Fibroblast of skin of right quadriceps (primary cell): ENCODE measurements at regions not wholly inside any gene's neighbourhood (a gene's known extent, or its start where the extent isn't known, plus 50 kb on each side); places are given as distances from the start of the nearest gene placed in this dataset.
A peak's percentile ranks its signal among the peaks of the same experiment; 100 is the strongest.

Experiments
- DNase-seq: peaks from one replicate; pipeline ENCODE4 v3.0.0-alpha.2; 2013

DNA sequence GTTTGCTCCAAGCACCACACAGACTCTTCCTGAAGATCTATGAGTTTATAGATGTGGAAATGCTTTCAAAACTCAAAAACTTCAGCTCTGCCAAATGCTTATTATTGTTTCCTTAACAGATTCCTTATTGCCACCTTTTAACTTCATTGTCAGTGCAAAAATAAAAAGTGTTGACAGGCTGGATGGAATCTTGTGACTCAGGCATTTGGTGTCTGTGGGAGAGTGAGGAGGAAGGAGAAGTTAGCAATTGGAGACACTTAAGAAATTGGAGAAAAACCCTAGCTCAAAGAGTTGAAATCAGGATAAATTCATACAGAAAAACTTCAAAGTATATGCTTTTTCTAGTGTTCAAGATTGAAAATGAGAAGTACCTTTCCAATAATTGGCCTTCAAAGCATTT is 140.6 kb upstream of the PUM3 start:
- DNase-seq = peak; percentile 71

DNA sequence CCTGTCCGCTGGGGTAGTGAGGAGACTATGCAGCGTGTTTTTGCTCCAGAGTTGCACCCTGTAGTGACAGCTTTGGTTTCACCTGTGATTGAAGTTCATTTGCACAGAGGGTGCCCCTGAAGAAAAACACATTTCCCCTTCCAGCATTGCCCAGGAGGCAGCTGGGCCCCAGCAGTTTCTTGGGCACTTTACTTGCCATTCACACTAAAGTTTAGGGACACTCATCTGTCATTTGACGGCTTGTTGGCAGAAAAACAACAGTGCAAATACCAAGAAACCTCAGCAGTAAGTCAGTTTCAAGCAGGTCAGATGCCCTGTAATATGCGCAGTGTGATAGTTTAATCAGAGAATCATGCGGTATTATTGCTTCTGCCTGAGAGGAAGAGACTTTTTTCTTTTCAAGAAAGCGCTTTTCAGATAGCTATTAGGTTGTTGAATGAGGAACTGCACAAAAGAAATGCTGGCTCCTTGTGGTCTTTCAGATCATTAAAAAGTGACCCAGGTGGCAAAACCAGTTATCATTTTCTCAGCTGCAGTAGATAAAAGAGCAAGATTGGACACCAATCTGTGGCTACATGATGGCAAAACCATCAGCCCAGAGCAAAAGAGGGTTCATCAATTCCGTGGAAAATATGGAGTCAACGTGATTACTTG is 136.2 kb upstream of the PUM3 start:
- no peak for DNase-seq

DNA sequence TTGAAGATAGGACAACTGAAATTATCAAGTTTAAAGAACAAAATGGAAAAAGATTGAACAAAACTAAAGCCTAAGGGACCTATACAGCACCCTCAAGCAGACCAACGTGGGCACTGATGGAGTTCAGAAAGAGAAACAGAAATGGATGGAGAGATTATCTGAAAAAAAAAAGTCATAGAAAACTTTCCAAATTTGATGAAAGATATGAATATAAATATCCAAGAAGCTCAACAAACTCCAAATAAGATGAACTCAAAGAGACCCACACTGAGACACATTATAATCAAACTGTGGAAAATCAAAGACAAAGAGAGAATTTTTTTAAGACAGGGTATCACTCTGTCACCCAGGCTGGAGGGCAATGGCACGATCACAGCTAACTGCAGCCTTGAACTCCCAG is 128.6 kb upstream of the PUM3 start:
- DNase-seq = no peak

DNA sequence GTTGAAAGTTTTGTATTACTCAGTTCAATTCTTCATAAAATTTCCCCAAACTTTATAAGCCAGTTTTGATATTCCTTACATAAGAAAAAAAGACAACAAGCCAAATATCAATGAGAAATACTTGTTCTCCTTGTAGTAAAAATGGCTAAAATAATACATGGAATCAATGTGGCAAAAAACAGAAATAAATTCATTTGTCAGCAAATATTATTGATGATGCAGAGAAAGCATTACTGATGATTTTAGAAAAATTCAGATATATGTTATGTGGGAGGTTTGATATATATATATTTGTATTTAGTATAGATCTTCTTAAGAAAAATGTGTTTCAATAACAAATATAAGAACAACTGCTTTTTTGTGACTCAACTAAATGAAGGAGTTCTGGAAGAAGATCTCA is 127.0 kb upstream of the PUM3 start:
- DNase-seq = no peak

DNA sequence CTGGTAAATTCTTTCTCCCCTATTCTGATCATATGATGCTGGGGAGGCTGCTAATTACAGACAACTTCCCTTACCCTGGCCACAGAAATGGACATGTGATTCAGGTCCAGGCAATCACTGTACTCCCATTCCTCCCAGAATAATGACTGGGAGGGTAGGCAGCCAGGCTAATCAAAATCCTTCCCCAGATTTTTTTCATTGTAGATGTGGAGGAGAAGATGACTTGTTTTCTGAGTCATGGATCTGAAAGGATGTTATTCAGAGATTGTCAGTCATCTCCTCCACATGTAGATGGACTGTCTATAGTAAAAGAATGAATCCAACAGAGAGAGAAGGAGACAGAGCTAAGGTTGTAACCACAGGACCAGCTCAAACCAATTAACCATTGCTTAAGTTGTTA is 123.9 kb upstream of the PUM3 start:
- peak; percentile 81 for DNase-seq

DNA sequence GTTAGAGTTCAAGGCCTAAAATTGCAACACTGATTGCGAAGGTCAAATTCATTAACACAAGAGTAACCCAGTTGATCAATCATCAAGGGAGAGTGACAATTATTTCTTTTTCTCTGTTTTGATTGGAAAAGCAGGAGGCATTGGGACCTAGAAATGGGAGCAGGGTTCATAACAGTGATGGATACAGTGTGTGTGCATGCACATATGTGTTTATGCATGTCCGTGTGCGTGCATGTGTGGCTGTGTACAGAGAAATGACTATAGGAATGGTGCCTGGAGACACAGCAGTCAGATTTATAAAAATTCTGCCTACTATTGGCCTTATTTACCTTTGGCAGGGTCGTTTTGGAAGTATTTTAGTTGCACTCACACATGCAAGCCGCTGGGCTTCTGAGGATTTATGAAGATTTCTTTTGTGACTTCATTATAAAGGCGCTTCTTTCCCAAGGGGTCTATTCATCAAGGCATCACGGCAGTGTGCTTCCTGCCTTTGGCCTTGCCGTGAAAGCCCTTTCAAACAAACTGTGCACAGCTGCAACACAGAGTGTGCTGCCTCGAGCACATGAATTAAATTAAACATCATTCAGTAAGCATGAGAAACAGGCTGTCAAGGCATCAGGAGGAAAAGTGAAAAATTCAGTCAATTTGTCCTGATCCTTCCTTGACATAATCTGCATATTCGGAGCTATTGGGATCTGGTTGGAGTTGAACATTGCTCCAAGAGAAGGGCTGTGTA is 122.8 kb upstream of the PUM3 start:
- DNase-seq = peak; percentile 60

DNA sequence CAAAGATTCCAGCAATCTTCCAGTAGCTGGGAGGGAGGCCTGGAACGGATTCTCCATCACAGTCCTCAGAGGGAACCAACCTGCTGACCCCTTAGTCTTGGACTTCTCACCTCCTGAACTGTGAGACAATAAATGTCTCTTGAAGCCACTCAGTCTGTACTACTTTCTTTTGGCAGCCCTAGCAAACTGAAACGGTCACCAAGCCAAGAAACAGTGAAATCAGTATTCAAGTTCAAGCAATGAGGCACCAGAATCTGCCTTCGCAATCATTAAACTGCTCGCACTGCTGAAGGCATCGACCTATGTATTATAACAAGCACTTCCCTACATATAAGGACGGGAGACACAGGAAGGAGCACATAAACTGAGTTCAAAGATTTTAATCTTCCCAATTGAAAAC is 120.6 kb upstream of the PUM3 start:
- DNase-seq = no peak

DNA sequence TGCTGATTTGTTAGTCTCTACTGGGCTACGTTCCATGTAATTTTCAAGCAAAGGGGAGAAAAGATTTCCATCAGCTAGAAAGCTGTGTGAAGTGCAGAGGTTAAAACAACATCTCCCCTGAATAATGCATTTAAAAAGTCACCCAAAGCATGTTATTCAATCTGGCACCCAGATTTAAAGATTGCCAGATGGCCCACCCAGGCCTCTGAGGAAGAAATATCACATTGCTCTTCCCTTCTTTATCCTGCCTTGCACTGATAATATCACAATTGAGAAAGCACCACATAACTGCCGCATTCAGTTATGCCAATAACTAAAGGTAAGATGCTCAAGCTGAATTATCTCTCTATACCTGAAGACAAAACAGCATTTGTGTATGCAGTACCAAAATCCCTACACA is 119.4 kb upstream of the PUM3 start:
- peak; percentile 13 for DNase-seq

DNA sequence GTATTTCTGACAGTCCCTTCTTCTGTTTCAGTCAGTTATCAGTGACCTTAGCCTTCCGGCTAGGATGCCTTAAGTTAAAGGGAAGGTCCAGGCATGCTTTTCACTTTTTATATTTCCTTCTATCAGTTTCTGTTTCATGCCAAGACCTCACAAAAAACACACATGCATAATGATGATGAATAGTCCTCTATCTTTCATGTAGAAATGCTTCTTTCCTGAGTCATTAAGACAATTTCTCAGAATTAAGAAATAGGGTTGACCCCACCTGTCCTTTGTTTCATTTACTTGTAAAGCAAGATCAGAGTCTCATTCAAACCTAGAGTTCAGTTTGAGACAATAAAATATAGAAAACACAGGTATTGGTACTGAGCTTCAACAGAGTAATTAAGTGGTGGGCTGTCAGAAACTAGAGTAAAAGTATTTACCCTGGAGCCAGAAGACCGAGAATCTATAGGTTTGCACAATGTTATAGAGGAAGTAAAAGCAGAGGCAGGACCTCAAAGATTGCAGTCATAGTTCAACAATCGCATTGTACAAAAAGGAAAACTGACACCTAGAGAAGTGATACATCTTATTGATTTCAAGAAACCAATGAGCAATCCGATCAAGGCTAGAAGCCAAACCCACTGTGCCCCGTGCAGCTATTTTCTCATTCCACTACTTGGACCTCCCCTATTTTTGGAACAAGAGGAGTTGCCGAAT is 118.7 kb upstream of the PUM3 start:
- peak; percentile 15 for DNase-seq

DNA sequence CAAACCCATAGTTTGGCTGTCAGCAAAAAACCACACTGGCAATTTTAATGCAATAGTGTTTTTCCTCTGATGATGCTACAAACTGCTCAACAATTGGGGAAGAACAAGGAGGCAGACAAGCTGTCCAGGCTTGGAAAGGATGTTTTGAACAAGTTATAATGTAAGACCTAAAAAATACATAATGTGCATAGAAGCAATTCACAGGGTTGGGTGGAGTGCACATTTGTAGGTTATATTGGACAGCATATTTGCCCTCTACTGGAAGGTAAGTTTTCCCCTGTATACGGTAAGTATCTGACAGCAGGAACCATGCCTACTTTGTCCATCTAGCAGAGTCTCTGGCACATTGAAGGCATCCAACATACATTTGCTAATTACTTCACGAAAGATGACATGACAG is 114.3 kb upstream of the PUM3 start:
- no peak for DNase-seq

DNA sequence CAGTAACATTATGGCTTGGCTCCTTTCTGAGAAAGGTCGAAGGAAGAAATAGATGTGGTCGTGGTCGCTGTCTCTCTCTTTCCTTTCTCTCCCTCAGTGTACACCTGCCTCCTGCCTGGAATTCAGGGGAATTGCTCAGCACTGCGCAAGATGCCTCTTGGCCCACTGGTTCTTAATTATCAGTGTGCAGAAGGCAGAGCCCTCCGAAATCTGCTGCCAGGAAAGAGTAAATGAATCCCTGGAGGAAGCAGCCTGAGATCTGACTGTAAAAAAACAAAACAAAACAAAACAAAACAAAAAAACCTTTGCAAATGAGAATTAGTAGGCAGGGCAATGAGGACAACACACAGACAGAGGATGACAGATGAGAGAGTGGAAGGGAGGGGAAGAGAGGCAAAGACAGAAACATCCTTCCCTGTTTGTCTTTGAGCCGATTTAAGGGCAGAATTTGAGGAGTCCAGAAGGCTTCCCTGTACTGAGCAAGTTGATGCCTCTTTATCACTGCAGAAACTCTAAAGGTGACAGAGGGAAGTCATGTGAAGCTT is 113.8 kb upstream of the PUM3 start:
- DNase-seq = no peak

DNA sequence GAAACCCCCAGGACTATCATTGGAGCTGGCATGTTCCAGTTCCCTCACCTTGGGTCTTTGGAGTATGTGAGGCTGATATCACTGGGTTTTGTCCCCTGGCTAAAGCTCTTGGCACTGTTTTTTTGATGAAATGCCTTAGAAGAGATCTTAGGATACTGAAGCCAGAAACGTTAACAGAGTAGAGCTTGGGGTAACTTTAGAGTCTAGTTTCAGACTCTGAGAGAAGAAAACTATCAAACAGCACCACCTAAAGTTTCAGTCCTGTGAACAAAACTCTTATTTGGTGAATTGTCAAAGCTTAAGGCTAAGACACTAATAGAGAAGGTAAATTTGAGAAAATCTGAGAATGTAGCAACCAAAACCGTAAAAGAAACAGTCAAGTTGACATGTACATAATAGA is 111.7 kb upstream of the PUM3 start:
- DNase-seq = no peak

DNA sequence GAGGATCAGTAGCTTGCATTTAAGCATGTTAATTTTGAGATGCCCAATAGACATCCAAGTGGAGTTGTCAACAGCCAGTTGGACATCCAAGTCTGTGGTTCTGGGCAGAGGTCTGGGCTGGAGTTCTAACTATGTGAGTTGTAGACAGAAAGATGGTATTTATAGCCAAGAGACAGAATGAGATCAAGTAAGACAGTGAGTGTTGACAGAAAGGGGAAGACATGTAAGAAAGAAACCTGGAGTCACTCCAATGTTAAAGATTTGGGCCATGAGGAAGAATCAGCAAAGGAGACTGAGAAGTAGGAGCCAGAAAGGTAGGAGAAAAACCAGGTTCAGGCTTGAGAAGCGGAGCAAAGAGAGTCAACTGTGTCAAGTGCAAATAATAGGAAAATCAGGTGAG is 95.5 kb upstream of the PUM3 start:
- DNase-seq = no peak

DNA sequence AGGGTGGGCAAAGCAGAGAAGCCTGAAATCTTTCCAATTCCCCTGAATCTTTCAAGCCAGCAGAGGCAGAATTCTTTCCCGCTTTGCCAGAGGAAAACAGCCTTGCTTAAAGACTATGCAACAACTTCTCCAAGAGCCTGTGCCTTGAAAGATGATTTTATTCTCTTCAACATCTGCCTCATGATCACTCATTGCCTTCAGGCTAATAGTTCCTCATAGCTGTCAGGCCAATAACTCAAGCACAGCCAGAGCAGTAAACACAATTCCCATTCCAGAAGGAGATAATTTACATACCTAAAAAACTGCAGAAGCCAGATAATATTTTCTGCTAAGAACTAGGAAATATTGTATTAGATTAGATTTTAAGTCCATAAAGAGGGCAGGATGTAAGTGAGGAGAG is 92.3 kb upstream of the PUM3 start:
- DNase-seq = no peak

DNA sequence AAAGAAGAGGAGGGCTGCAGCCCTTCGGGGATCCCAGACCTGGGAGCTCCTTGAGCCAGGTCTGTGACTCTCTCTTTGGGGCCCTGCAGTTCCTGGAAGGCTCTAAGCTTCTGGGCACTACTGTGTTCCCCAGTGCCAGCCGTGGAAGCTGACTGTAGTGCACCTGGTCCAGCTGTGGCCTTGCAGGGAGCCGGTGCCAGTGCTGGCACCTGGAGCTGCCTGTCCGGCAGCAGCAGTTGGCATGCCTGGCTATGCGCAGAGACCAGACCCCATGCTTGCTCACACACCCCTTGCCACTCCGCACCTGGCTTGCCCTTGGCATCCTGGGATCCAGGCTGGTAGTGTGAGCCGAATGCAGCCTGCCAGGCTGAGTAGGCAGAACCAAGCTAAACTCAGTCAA is 91.0 kb upstream of the PUM3 start:
- no peak for DNase-seq

DNA sequence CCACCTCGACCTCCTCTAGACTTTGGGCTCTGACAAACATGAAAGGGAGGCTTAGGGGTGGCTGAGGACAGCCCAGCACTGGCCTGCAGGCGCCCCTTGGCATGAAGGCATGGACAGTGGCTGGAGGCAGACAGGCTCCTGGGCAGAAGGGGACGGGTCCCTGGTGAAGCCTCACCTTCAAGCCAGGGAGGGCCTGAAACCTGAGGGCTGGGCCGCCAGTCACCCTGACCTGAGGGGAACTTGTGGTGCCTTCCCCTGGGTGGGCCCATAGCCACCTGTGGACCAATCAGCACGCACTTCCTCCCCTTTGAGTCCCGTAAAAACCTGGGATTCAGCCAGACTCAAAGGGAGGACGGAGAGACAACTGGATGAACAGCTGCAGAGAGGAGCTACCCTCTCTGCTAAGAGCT is 90.4 kb upstream of the PUM3 start:
- DNase-seq = no peak

DNA sequence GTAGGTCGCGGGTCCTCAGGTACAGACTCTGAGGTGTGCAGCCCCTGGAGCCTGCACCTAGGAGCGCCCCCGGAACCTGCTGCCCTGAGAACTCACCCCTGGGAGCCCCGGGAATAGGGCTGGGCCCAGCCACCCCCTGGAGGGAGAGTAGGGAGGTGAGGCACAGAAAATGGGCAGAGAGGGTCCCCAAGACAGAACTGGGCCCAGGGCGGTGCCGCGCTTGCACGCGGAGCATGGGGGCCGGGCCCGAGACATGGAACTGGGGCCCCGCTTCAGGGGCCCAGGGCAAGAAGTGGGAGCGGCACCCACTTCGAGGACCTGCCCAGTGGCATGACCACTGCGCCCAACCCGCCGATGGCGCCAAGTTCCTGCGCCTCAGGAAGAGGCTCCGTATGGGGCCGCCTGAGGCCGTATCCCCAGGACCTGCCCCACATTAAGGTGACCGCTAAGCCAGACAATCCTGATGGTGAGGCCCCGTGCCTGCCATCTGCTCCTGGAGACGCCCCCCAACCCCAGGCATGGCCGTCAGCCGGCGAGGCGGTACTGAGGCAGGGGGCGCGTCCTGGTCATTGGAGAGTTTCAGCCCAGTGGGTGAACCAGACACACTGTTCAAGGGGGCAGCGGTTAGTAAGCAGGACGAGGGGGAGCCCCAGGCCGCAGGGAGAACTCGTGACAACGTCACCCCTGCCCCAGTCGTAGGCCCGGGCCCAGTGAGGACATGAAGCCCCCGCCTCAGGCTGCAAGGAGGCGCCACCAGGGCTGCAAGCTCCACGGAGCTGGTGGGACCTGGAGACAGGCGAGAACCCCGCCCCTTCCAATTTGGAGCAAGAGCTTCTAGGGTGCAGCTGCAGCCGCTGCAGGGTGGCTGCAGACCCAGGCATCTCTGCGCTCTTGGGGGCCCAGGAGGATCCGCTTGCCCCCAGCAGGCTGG is 89.5 kb upstream of the PUM3 start:
- no peak for DNase-seq

DNA sequence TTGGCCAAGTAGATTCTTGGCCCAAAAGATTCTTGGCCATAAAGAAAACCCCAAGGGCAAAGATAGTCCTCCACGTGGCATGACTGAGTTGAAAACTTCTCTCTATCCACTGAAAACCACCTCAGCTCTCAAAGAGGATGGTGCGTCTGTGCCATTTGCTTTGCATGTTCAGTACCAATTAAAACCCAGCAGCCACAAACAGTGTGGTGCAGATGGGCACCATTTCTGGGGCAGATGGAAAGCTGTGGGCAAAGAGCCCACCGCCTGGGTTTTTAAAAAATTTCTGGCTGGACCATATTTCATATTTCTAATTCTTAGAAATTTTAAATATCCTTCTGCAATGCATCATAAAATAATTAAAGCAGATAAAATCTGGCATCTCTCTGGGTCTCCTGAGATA is 84.5 kb upstream of the PUM3 start:
- DNase-seq = no peak

DNA sequence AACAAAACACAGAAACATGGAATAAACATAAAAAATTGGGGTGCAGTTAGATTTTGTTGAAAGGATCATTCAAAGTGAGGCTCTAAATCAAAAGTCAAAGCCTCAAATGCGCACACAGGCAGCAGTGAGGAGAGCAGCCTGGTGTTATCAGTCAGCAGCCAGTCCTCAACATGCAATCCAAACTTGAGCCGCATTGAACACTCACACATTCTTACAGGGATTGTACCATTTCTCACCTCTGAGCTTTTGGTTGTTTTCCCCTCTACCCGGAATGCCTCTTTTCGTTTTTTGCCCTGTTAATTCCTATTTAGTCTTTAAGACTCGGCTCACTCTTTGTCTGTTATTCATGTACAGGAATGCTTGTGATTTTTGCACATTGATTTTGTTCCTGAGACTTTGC is 81.1 kb upstream of the PUM3 start:
- no peak for DNase-seq

DNA sequence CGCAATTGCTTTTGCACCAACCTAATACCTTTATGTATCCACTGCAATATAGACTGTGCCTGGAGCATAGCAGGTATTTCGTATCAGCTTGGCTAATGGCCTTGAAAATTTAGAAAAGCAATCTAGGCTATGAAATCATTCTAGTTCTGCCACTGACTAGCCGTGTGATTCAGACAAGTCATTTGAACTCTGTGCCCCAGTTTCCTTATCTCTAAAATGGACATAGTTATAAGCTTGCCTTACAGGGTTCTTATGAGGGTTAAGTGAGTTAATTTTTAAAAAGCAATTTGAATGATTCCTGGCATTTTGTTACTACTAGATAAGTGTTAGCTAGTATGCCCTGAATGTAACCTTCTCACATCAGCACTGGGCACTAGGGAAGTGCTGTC is 80.5 kb upstream of the PUM3 start:
- DNase-seq = no peak

DNA sequence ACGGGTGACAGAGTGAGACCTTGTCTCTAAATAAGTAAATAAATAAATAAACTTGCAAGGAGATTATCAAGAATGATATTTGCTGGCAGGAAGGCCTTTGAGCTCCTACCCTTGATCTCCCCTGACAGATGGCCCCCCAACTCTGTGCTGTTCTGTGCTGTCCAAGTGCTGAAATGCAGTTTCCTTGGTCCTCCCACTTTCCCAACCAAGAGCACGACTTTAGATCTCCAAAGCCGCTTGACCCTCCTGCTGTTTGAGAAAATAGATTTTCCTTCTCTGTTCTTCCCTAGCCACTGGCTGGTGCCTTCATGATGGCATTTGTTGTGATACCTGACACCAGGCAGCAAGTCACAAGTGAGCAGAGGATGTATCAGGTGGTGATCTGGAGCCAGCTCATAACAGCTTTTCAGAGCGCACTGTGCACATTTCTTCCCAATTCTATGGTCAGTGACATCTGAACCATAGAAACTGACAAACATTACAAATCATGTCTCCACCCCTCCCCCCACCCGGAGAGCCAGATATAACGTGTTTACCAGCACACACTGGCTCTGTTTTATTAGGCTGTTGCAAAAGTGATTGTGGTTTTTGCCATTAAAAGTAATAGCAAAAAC is 80.0 kb upstream of the PUM3 start:
- DNase-seq = no peak

DNA sequence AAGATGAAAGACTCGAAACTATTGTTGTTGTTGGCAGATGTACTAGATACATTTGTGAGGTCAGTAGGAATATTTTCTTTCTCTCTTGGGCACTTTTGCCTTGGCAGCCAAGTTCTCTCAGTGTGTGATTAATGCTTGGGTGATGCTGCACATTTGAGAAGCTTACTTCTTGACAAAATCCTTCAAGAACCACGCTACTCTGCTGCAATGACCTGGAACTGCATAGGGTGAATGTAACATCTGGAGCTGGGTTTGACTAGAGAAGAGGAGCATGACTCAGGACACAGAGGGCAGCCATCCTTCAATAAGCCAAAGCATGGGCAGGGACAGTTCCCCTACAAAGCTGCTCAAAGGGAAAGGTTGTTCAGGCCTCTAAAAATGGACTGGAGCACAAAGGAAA is 75.5 kb upstream of the PUM3 start:
- peak; percentile 59 for DNase-seq
